DMS 273 treated with DMSO at 0.1 percent for 48 hours (cell line): ENCODE measurements at regions not wholly inside any gene's neighbourhood (a gene's known extent, or its start where the extent isn't known, plus 50 kb on each side); places are given as distances from the start of the nearest gene placed in this dataset.
A peak's percentile ranks its signal among the peaks of the same experiment; 100 is the strongest.

Experiments used
- DNase-seq: peaks from one replicate; lab custom pipeline; 2025; lab: John Stamatoyannopoulos, UW

DNA sequence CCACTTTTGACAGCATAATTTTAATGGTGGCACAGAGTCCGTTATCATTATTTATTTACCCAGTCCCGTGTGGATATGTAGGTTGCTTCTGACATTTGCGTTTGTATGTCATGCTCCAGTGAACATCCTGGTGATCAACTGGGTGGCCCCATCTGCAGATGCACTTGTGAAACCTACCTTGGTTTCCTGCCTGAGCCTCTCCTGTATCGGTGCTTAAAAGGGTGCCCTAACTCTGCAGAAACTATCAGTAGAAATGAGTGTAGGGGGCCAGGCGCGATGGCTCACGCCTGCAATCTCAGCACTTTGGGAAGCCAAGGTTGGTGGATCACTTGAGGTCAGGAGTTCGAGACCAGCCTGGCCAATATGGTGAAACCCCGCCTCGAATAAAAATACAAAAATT lies 92.1 kb upstream of the IER5L start:
- no peak for DNase-seq

- DNase-seq: no peak
Observed at GRCh38 chr9:129267141-129267540, 89.1 kb upstream of the IER5L start.

GRCh38 chr9:129266536-129266935 lies 88.5 kb upstream of the IER5L start:
- DNase-seq: no peak

DNA sequence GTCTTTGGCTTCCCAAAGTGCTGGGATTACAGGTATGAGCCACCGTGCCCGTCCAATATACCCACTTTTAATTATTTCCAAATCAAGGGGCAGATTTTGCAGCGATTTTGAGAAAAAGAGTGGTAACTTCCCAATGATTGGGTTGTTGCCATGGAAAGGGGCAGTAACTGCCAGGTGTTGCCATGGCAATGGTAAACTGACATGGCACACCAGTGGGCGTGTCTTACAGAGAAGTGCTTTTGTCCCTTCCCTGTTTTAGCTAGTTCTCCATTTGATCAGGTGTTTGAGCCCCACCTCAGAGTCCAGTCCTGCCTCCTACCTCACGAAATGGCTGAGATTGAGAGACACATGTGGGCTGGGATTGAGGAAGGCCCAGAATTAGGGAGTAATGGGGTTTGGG lies 86.3 kb upstream of the IER5L start:
- DNase-seq: no peak

- no peak for DNase-seq
Observed at GRCh38 chr9:129263836-129264235, 85.8 kb upstream of the IER5L start.

DNA sequence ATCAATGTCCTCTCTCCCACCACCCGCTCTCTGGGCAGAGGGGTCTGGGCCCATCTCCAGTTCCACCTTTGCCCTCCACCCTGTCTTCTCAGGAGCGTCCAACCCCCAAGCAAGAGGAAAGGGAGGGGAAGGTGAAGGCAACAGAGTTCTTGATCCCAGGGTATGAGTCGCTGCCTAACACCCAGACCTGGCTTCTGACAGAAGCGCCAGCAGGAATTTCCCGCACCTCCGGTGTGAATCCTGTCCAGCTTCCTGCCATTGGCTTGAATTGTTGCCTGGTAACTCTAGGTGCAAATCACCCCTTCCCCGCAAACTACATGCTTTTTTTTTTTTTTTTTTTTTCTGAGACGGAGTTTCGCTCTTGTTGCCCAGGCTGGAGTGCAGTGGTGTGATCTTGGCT lies 84.2 kb upstream of the IER5L start:
- DNase-seq: no peak

- no peak for DNase-seq
Observed at GRCh38 chr9:129259375-129259774, 81.3 kb upstream of the IER5L start.

- DNase-seq: no peak
Observed at GRCh38 chr9:129258823-129259301, 80.8 kb upstream of the IER5L start.

- DNase-seq: peak; percentile 64
Observed at GRCh38 chr9:129258124-129258822, 80.2 kb upstream of the IER5L start.

DNA sequence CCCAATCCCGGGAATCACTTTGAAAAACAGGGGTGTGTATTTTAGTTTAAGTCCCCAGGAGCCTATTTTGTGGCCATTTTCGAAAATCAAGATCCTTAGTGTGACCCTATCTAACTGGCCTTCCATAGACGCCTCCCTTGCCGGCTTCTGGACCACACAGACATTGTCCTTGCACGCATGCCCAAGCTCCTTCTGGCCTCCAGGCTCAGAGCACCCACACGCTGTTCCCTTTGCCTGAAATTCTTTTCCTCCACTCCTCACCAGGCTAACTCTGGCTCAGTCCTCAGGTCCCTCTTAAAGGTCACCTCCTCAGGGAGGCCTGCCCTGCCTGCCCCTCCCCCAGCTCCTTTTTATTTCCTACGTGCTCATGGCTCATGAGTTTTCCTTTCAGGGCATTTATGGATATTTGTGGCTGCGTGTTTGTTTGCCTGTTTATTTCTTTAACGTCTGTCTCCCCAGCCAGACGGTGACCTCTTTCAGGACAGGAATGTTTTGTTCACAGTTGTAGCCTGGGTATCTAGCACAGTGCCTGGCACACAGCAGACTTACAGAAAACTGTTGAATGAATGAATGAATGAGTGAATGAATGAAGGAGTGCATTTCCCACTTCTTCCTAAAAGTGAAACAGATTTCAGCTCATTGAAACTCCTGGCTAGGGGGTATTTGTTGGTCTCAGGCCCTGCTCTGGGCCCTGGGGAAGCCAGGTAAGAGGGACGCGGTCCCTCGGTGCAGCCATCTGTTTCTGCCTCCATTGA lies 79.1 kb upstream of the IER5L start:
- no peak for DNase-seq

DNA sequence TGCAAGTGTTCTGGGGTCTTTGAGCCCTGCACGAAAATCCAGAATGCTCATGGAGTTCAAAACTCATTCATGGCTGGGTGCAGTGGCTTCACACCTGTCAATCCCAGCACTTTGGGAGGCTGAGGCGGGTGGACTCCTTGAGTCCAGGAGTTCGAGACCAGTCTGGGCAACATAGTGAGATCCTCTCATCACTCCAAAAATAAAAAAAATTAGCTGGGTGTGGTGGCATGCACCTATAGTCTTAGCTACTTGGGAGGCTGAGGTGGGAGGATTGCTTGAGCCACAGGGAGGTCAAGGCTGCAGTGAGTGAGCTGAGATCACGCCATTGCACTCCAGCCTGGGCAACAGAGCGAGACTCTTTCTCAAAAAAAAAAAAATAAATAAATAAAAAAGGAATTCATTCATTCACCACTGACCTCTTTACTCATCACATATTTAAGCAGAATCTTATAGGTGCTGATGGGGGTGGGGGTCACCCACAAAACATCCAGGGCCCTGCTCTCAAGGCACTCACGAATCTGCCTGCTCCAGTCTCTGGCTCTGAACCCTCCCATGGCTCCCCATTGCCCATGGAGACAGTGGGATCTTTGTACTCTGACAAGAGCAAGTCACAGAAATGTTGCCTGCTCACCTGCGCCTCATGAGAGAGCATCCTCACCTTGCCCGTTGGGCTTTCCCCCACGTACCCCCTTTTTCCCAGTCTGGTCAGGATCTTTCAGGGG lies 76.7 kb upstream of the IER5L start:
- no peak for DNase-seq

- DNase-seq: no peak
Observed at GRCh38 chr9:129253803-129254381, 75.8 kb upstream of the IER5L start.

- no peak for DNase-seq
Observed at GRCh38 chr9:129252937-129253802, 75.1 kb upstream of the IER5L start.

- no peak for DNase-seq
Observed at GRCh38 chr9:129250786-129251185, 72.7 kb upstream of the IER5L start.

DNA sequence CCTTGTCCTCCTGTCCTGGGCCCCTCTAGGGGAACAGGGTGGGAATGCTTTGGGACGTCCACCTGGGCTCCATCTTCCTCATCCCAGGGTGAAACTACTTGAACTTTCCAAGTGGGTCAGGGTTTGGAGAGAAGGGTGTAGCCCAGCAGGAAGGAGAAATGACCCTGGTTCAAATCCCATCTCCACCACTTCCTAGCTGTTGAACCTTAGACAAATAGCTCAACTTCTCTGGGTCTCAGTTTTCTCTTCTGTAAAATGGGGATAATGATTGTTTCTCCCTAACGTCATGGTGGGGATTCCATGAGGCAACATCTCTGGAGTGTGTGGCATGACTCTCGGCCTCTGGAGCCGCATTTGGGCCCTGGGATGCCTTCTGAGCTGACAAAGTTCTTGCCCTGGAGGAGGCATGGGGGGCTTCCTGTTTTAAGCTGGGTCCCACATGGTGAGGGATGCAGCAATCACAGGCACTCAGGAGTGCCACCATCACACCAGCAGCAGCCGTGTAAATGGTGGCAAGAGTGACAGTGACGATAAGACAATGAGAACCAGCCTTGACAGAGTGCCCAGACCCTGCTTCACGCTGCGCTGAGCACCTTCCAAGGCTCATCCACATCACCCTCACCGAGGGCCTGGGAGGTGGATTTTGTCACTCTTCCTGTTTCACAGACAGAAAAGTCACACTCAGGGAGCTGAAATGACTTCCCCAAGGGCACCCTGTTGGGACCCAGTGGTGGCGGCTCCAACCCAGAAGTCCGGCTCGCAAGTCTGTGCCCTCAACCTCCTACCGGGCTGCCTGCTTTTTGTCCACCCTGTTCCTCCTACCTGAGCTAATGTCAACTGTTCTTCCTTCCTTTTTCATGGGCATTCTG lies 69.5 kb upstream of the IER5L start:
- no peak for DNase-seq

GRCh38 chr9:129245276-129245675 lies 67.2 kb upstream of the IER5L start:
- no peak for DNase-seq

GRCh38 chr9:129242971-129243561 lies 65.0 kb upstream of the IER5L start:
- no peak for DNase-seq

DNA sequence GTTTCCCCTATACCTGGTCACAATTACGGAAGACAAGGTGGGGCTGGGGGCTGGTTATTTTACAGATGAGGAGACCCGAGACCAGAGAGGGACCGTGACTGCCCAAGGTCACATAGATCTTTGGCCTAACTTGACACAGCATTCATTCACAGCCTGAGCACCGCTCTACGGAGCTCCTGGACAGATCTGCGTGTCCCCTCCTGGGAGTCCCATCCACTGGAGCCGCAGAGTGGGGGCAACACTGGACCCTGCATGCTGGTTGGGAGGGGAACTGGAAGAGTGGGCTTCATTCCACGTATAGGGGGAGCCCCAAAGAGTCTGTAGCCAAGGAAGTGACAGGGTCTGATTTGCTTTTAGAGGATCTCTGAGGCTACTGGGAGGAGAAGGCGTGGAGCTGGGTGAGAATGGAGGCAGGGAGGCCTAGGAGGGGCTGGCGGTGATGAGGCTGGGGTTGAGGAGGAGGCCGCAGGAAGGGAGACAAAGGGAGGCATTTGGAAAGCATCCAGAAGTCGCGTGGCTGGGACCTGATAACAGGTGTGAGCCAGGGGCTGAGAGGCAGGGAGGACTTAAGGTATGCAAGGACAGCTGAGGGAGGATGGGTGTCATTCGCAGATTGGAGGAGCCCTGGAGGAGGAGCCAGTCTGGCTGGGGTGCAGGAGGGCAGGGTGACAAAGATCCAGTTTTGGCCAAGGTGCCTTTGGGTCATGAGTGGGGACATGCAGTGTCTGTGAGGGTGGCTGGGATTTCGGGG lies 64.3 kb upstream of the IER5L start:
- no peak for DNase-seq

DNA sequence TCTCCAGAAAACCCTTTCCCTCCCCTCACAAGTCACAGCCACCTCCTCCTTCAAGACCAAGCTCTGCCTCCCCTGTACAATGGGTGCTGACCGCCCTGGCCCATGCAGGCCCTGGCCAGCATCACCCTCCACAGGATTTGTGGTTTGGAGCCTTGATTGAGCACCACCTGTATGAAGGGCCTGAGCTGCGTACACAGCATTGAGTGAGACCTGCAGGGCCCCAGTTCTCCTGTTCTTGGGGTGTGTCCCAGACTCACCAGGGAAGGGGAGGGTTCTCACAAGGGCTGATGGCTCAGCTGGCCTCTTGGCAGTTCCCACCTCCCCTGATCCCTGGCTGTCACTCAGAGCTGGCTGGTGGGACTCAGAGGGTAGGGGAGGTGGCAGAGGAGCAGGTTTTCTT lies 63.7 kb upstream of the IER5L start:
- no peak for DNase-seq
